Mesendoderm (in vitro differentiated cells): ENCODE measurements at regions not wholly inside any gene's neighbourhood (a gene's known extent, or its start where the extent isn't known, plus 50 kb on each side); places are given as distances from the start of the nearest gene placed in this dataset.

ENCODE experiments used
- DNase-seq: peaks from one replicate; pipeline ENCODE4 v3.0.0; 2013
- H2AK5ac ChIP-seq: 2 replicates; pipeline ENCODE4 v1.6.1; 2013; ENCODE audit warnings: low read length, inconsistent platforms
- H2BK120ac ChIP-seq: 2 replicates; pipeline ENCODE4 v1.6.1; 2013; ENCODE audit warnings: low read depth, mild to moderate bottlenecking, low read length, moderate library complexity, mixed read lengths
- H2BK15ac ChIP-seq: replicated peaks from 2 replicates; pipeline ENCODE4 v1.6.1; 2013; ENCODE audit warnings: low read depth, mild to moderate bottlenecking, moderate library complexity
- H2BK5ac ChIP-seq: 2 replicates; pipeline ENCODE4 v1.6.1; 2013; ENCODE audit warnings: low read length, inconsistent platforms
- H3K18ac ChIP-seq: 2 replicates; pipeline ENCODE4 v1.6.1; 2013; ENCODE audit warnings: mild to moderate bottlenecking, low read length, mixed read lengths
- H3K23ac ChIP-seq: one replicate; pipeline ENCODE4 v1.6.1; 2013; ENCODE audit warnings: low read length
- H3K27ac ChIP-seq: 2 replicates; pipeline ENCODE4 v1.5.1; 2013; ENCODE audit warnings: low read depth, mild to moderate bottlenecking, inconsistent platforms, low read length, moderate library complexity
- H3K27me3 ChIP-seq: 2 replicates; pipeline ENCODE4 v1.6.1; 2013; ENCODE audit warnings: low read length, control low read depth, mild to moderate bottlenecking, inconsistent platforms; ENCODE audit not compliant: insufficient read depth, poor library complexity
- H3K36me3 ChIP-seq: 2 replicates; pipeline ENCODE4 v1.6.1; 2013; ENCODE audit warnings: low read length, inconsistent platforms; ENCODE audit not compliant: control insufficient read depth, insufficient read depth
- H3K4ac ChIP-seq: one replicate; pipeline ENCODE4 v1.6.1; 2013; ENCODE audit warnings: low read depth, mild to moderate bottlenecking, low read length, moderate library complexity
- H3K4me1 ChIP-seq: 2 replicates; pipeline ENCODE4 v1.6.1; 2013; ENCODE audit warnings: low read depth, low read length, inconsistent platforms; ENCODE audit not compliant: control insufficient read depth
- H3K4me2 ChIP-seq: 2 replicates; pipeline ENCODE4 v1.6.1; 2013; ENCODE audit warnings: low read length
- H3K4me3 ChIP-seq: 2 replicates; pipeline ENCODE4 v1.5.1; 2013; ENCODE audit warnings: mild to moderate bottlenecking, low read length
- H3K56ac ChIP-seq: one replicate; pipeline ENCODE4 v1.6.1; 2013; ENCODE audit warnings: low read length
- H3K79me1 ChIP-seq: 2 replicates; pipeline ENCODE4 v1.6.1; 2013; ENCODE audit warnings: low read length, inconsistent platforms
- H3K79me2 ChIP-seq: 2 replicates; pipeline ENCODE4 v1.6.1; 2013; ENCODE audit warnings: mild to moderate bottlenecking, low read length; ENCODE audit not compliant: control insufficient read depth, insufficient read depth
- H3K9ac ChIP-seq: 2 replicates; pipeline ENCODE4 v1.6.1; 2013; ENCODE audit warnings: low read length, inconsistent platforms
- H4K5ac ChIP-seq: one replicate; pipeline ENCODE4 v1.6.1; 2013; ENCODE audit warnings: low read length
- H4K8ac ChIP-seq: one replicate; pipeline ENCODE4 v1.6.1; 2013; ENCODE audit warnings: low read depth, mild to moderate bottlenecking, control low read depth, low read length, moderate library complexity
- WGBS: extraction: QIAGEN DNeasy Blood & Tissue Kit; methylation state at CpG from one replicate; pipeline ENCODE4 v1.1.7; 2013; ENCODE audit warnings: low lambda C conversion rate, missing lambda C conversion rate; ENCODE audit not compliant: insufficient coverage; ENCODE audit errors: extremely low coverage; 5-methylcytosine and 5-hydroxymethylcytosine counted together

DNA sequence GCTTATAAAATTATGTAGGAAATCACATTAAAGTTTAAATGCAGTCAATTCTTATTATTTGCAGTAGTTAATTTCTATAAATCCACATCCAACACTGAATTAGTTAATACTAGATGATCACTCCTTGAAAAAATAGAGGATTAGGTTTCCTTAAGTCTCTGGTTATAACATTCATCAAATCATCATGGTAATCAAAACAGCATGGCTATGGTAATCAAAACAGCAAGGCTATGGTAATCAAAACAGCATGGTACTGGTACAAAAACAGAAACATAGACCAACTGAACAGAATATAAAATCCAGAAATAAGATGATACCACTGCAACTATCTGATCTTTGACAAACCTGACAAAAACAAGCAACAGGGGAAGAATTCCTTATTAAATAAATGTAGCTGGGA, 814.6 kb upstream of the CCDC179 start:
- H2BK120ac ChIP-seq = no peak overlapping the region

DNA sequence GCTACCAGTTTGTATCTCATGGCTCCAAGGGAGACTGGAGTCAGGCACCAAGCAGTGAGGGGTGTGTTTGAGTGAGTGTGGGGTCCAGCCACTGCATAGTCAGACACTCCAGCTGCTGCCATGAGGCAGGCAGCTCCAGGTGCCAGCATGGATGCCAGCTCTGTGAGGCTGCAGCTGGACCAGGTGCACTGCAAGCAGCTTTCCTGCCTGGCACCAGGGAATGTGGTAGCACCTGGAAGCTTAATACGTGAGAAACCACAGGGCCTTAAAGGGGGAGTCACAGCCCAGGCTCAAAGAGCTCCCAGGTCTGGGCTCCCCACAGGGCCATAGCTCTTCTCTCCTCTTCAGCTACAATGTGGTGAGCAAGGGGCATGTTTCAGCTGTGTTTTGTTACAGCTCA, 817.8 kb upstream of the LUZP2 start:
- Histone ChIP-seq H3K4ac (no peak overlapping the region), H3K23ac (no peak overlapping the region)
- WGBS = no CpG with 5 or more reads among the region's 1 CpG

More for the DNA sequence above, 814.6 kb upstream of the CCDC179 start:
- no peaks in the 10 kb centered on the region for H3K79me2 ChIP-seq
- no peak overlapping the region for H3K4me3 ChIP-seq
- no peak overlapping the region for H3K4me2 ChIP-seq
- H2AK5ac ChIP-seq = no peak overlapping the region
- no peak for DNase-seq
- H3K4me1 ChIP-seq = no peaks in the 10 kb centered on the region
- H3K56ac ChIP-seq = no peak overlapping the region
- no peak overlapping the region for H3K18ac ChIP-seq
- no peak overlapping the region for H4K8ac ChIP-seq
- no peak overlapping the region for H2BK15ac ChIP-seq
- no peak overlapping the region for H3K27ac ChIP-seq
- H2BK5ac ChIP-seq = no peak overlapping the region
- H3K79me1 ChIP-seq = no peaks in the 10 kb centered on the region
- H3K23ac ChIP-seq = no peak overlapping the region
- H3K9ac ChIP-seq = no peak overlapping the region
- no peaks in the 10 kb centered on the region for H3K27me3 ChIP-seq
- H4K5ac ChIP-seq = no peak overlapping the region
- no peak overlapping the region for H3K4ac ChIP-seq
- H3K36me3 ChIP-seq = no peaks in the 10 kb centered on the region

DNA sequence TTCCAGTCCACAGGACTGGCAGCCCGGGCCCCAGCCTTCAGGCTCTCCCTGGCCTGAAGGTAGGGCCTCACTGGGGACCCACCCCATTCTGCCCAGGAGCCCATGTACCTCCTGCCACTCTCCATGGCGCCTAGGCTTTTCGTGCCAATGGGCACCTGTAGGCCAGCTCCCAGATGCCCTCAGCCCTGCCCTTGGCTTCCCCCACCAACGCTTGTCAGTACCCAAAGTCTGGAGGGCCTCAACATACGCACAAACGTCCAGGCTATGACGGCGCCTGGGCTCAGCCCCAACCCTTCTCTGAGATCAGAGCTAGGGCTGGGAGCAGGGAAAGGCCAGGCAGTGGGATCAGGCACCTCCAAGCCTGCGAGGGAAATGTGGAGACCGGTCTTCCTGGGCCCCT, 816.9 kb upstream of the LUZP2 start:
- Histone ChIP-seq H3K4me2 (no peak overlapping the region), H3K4me1 (no peaks in the 10 kb centered on the region), H2BK5ac (no peak overlapping the region), H3K56ac (no peak overlapping the region), H3K9ac (no peak overlapping the region), H2BK15ac (no peak overlapping the region), H3K27ac (no peak overlapping the region), H3K79me2 (no peaks in the 10 kb centered on the region), H2BK120ac (no peak overlapping the region), H3K4ac (no peak overlapping the region), H3K18ac (no peak overlapping the region), H4K5ac (no peak overlapping the region), H3K4me3 (no peak overlapping the region), H4K8ac (no peak overlapping the region), H3K23ac (no peak overlapping the region), H3K79me1 (no peaks in the 10 kb centered on the region), H3K27me3 (no peaks in the 10 kb centered on the region), H2AK5ac (no peak overlapping the region), H3K36me3 (no peaks in the 10 kb centered on the region)
- WGBS = no CpG with 5 or more reads among the region's 10 CpGs
- DNase-seq = no peak

More for the DNA sequence above, 817.8 kb upstream of the LUZP2 start:
- Histone ChIP-seq H3K18ac (no peak overlapping the region), H2BK120ac (no peak overlapping the region), H2BK5ac (no peak overlapping the region), H2AK5ac (no peak overlapping the region), H3K79me2 (no peaks in the 10 kb centered on the region), H3K27me3 (no peaks in the 10 kb centered on the region), H3K56ac (no peak overlapping the region), H3K27ac (no peak overlapping the region), H3K79me1 (no peaks in the 10 kb centered on the region), H4K8ac (no peak overlapping the region), H3K4me3 (no peak overlapping the region), H2BK15ac (no peak overlapping the region), H3K9ac (no peak overlapping the region), H3K4me1 (no peaks in the 10 kb centered on the region), H3K4me2 (no peak overlapping the region), H4K5ac (no peak overlapping the region), H3K36me3 (no peaks in the 10 kb centered on the region)
- DNase-seq = no peak

DNA sequence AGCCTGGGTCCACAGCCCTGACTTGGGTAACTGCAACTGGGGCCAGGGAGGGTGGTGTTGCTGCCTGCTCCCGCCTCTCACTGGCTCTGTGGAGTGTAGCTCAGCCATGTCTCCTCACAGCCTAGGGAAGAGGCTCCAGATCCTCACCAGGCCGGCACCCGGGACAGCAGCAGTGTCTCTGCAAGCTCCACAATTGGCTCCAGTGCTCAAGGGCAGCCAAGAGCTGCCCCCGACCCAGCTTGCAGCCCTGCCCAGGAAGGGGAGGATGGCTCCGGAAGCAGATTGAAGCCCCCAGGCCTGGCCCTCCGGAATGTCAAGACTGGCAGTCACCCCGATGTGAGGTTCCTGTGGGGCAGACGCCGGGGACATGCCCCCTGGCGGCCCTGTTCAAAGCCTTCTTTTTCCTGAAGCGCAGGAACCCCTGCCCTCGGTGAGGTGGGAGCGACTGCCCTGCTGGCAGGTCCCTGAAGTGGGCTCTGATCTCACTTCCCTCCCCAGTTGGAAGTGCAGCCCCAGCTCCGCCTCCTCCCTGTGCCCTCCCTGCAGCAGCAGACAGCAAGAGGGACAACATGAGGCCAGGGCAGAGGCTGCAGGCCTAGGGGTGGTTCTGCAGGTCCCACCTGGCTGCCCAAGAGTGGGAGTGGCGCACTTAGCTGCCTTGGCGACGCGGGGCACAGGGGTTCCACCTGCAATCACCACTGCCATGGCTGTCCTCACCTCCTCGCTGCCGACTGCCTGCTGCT, 816.2 kb upstream of the LUZP2 start:
- no peaks in the 10 kb centered on the region for H3K27me3 ChIP-seq
- no peaks in the 10 kb centered on the region for H3K4me1 ChIP-seq
- no peak overlapping the region for H3K56ac ChIP-seq
- no peak overlapping the region for H2BK120ac ChIP-seq
- no peak overlapping the region for H3K4me3 ChIP-seq
- no peak overlapping the region for H2AK5ac ChIP-seq
- H4K8ac ChIP-seq = no peak overlapping the region
- no peak for DNase-seq
- H3K4me2 ChIP-seq = no peak overlapping the region
- H3K4ac ChIP-seq = no peak overlapping the region
- no CpG with 5 or more reads among the region's 20 CpGs for WGBS
- H3K79me1 ChIP-seq = no peaks in the 10 kb centered on the region
- H3K18ac ChIP-seq = no peak overlapping the region
- H4K5ac ChIP-seq = no peak overlapping the region
- no peaks in the 10 kb centered on the region for H3K79me2 ChIP-seq
- H3K27ac ChIP-seq = no peak overlapping the region
- no peak overlapping the region for H2BK15ac ChIP-seq
- H3K36me3 ChIP-seq = no peaks in the 10 kb centered on the region
- H2BK5ac ChIP-seq = no peak overlapping the region
- H3K9ac ChIP-seq = no peak overlapping the region
- no peak overlapping the region for H3K23ac ChIP-seq

DNA sequence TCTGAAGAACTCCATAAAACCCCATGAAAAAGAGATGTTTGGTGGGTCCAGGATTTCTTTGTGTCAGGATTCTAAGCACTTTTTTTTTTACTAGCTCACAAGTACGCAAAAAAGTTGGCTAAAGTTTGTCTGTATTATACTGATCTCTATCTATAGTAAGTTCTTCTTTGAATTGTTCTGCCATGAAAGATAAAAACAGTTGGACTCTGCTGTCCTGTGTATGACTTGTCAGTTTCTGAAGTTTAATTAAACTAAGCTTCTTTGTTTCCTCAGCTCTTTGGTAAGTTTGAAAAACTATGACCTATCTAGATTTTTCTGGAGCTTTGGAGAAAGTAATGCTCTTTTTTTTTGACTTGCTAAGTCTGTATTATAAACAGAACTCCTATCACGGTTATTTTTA, 812.2 kb upstream of the LUZP2 start:
- no peaks in the 10 kb centered on the region for H3K79me2 ChIP-seq
- H3K4me3 ChIP-seq = no peak overlapping the region
- H3K27ac ChIP-seq = no peak overlapping the region
- H2BK15ac ChIP-seq = no peak overlapping the region
- H2BK5ac ChIP-seq = no peak overlapping the region
- H3K9ac ChIP-seq = no peak overlapping the region
- WGBS = no CpG with 5 or more reads among the region's 2 CpGs
- no peaks in the 10 kb centered on the region for H3K36me3 ChIP-seq
- no peak overlapping the region for H4K5ac ChIP-seq
- H3K23ac ChIP-seq = no peak overlapping the region
- no peaks in the 10 kb centered on the region for H3K27me3 ChIP-seq
- no peak overlapping the region for H2AK5ac ChIP-seq
- H4K8ac ChIP-seq = no peak overlapping the region
- H3K79me1 ChIP-seq = no peaks in the 10 kb centered on the region
- no peak overlapping the region for H3K4ac ChIP-seq
- H3K56ac ChIP-seq = no peak overlapping the region
- no peaks in the 10 kb centered on the region for H3K4me1 ChIP-seq
- H3K18ac ChIP-seq = no peak overlapping the region
- DNase-seq = no peak
- no peak overlapping the region for H3K4me2 ChIP-seq
- H2BK120ac ChIP-seq = no peak overlapping the region

DNA sequence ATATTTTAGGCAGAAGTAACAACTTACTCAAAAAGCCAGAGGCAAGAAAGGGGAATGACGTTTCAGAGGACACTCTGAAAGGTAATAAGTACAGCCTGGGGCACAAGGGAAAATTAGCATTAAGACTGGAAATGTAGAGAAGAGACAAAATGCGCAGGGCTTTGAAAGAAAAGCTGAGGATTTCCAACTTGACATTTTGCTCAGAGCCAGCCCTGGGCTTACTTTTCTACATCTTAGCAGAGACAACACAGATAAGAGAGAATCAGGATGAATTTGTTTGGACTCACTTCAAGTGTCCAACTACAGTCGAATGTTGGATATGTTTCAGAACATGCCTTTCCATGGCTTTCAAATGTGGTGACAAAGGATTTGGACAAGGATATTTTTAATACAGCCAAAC, 808.9 kb upstream of the LUZP2 start:
- Histone ChIP-seq H4K8ac (no peak overlapping the region), H4K5ac (no peak overlapping the region), H2AK5ac (no peak overlapping the region), H3K4me2 (no peak overlapping the region), H3K79me2 (no peaks in the 10 kb centered on the region), H3K9ac (no peak overlapping the region), H3K79me1 (no peaks in the 10 kb centered on the region), H3K4me1 (no peaks in the 10 kb centered on the region), H3K4ac (no peak overlapping the region), H3K4me3 (no peak overlapping the region), H3K36me3 (no peaks in the 10 kb centered on the region), H3K27ac (no peak overlapping the region), H2BK5ac (no peak overlapping the region), H3K23ac (no peak overlapping the region), H3K27me3 (no peaks in the 10 kb centered on the region), H2BK15ac (no peak overlapping the region), H2BK120ac (no peak overlapping the region), H3K18ac (no peak overlapping the region), H3K56ac (no peak overlapping the region)
- WGBS = no CpG with 5 or more reads among the region's 3 CpGs
- no peak for DNase-seq
